ENCODE measurements at regions not wholly inside any gene's neighbourhood (a gene's known extent, or its start where the extent isn't known, plus 50 kb on each side); places are given as distances from the start of the nearest gene placed in this dataset.

GRCh38 chr12:102592134-102592533 is 111.8 kb upstream of the IGF1 start:
- no peaks in the 10 kb centered on the region for H3K9me3 Mint-ChIP-seq
- H3K27me3 Mint-ChIP-seq (ENCODE audit: low read depth) = no peaks in the 10 kb centered on the region
- no peak for TF ChIP-seq CTCF (IDR thresholded peaks at IDR 0.05; ENCODE audit: unreplicated experiment)
- no peak overlapping the region for H3K4me3 Mint-ChIP-seq
- no peak overlapping the region for H3K27ac Mint-ChIP-seq
- H3K4me1 Mint-ChIP-seq = peaks cover 3% of the 10 kb centered on the region
- H3K36me3 Mint-ChIP-seq = no peaks in the 10 kb centered on the region
- DNase-seq (ENCODE audit: low spot score in 2 of 2, unreplicated experiment in 2 of 2) = no peak

GRCh38 chr12:102573237-102573636 is 92.9 kb upstream of the IGF1 start:
- DNase-seq (ENCODE audit: low spot score in 2 of 2, unreplicated experiment in 2 of 2) = no peak
- no peaks in the 10 kb centered on the region for H3K36me3 Mint-ChIP-seq
- TF ChIP-seq CTCF (IDR thresholded peaks at IDR 0.05; ENCODE audit: unreplicated experiment) = no peak
- H3K4me1 Mint-ChIP-seq = peaks cover 5% of the 10 kb centered on the region
- H3K27me3 Mint-ChIP-seq (ENCODE audit: low read depth) = no peaks in the 10 kb centered on the region
- H3K27ac Mint-ChIP-seq = no peak overlapping the region
- no peaks in the 10 kb centered on the region for H3K9me3 Mint-ChIP-seq
- H3K4me3 Mint-ChIP-seq = no peak overlapping the region

- Mint-ChIP-seq H3K4me3 (no peak overlapping the region), H3K9me3 (no peaks in the 10 kb centered on the region), H3K27ac (no peak overlapping the region), H3K36me3 (no peaks in the 10 kb centered on the region), H3K4me1 (peaks cover 19% of the 10 kb centered on the region), H3K27me3 (ENCODE audit: low read depth) (no peaks in the 10 kb centered on the region)
- TF ChIP-seq CTCF (IDR thresholded peaks at IDR 0.05; ENCODE audit: unreplicated experiment) = no peak
- DNase-seq (ENCODE audit: low spot score in 2 of 2, unreplicated experiment in 2 of 2) = no peak
Measured at GRCh38 chr12:102571889-102572288, 91.5 kb upstream of the IGF1 start.

GRCh38 chr12:102570256-102570655 is 89.9 kb upstream of the IGF1 start:
- Mint-ChIP-seq H3K9me3 (peaks cover 6% of the 10 kb centered on the region), H3K27ac (no peak overlapping the region), H3K36me3 (peaks cover 2% of the 10 kb centered on the region), H3K4me3 (no peak overlapping the region), H3K27me3 (ENCODE audit: low read depth) (no peaks in the 10 kb centered on the region), H3K4me1 (peaks cover 23% of the 10 kb centered on the region)
- no peak for DNase-seq (ENCODE audit: low spot score in 2 of 2, unreplicated experiment in 2 of 2)
- no peak for TF ChIP-seq CTCF (IDR thresholded peaks at IDR 0.05; ENCODE audit: unreplicated experiment)

- no peak for DNase-seq (ENCODE audit: low spot score in 2 of 2, unreplicated experiment in 2 of 2)
- no peak overlapping the region for H3K27ac Mint-ChIP-seq
- no peaks in the 10 kb centered on the region for H3K27me3 Mint-ChIP-seq (ENCODE audit: low read depth)
- H3K36me3 Mint-ChIP-seq = peaks cover 6% of the 10 kb centered on the region
- peaks cover 23% of the 10 kb centered on the region for H3K4me1 Mint-ChIP-seq
- TF ChIP-seq CTCF (IDR thresholded peaks at IDR 0.05; ENCODE audit: unreplicated experiment) = no peak
- peaks cover 10% of the 10 kb centered on the region for H3K9me3 Mint-ChIP-seq
- H3K4me3 Mint-ChIP-seq = no peak overlapping the region
Measured at GRCh38 chr12:102569803-102570202, 89.4 kb upstream of the IGF1 start.

GRCh38 chr12:102568276-102568675 is 87.9 kb upstream of the IGF1 start:
- H3K27ac Mint-ChIP-seq = peak overlapping the region; percentile 96
- H3K4me1 Mint-ChIP-seq = peaks cover 37% of the 10 kb centered on the region
- H3K9me3 Mint-ChIP-seq = peaks cover 10% of the 10 kb centered on the region
- peaks cover 8% of the 10 kb centered on the region for H3K36me3 Mint-ChIP-seq
- TF ChIP-seq CTCF (IDR thresholded peaks at IDR 0.05; ENCODE audit: unreplicated experiment) = no peak
- H3K4me3 Mint-ChIP-seq = no peak overlapping the region
- DNase-seq (ENCODE audit: low spot score in 2 of 2, unreplicated experiment in 2 of 2) = no peak
- no peaks in the 10 kb centered on the region for H3K27me3 Mint-ChIP-seq (ENCODE audit: low read depth)

Measured in mesothelial cell of epicardium (in vitro differentiated cells).